GM20000 (cell line): ENCODE measurements at regions not wholly inside any gene's neighbourhood (a gene's known extent, or its start where the extent isn't known, plus 50 kb on each side); places are given as distances from the start of the nearest gene placed in this dataset.
A peak's percentile ranks its signal among the peaks of the same experiment; 100 is the strongest.

Experiments
- DNase-seq: peaks from one replicate; pipeline ENCODE4 v3.0.0; 2012; ENCODE audit warnings: low spot score
- TF ChIP-seq, protein P1 (sequence below): IDR thresholded peaks from 2 replicates; pipeline ENCODE4 v1.5.1; 2012; ENCODE audit warnings: mild to moderate bottlenecking, control low read depth; ENCODE audit errors: extremely low read depth, missing control alignments

DNA sequence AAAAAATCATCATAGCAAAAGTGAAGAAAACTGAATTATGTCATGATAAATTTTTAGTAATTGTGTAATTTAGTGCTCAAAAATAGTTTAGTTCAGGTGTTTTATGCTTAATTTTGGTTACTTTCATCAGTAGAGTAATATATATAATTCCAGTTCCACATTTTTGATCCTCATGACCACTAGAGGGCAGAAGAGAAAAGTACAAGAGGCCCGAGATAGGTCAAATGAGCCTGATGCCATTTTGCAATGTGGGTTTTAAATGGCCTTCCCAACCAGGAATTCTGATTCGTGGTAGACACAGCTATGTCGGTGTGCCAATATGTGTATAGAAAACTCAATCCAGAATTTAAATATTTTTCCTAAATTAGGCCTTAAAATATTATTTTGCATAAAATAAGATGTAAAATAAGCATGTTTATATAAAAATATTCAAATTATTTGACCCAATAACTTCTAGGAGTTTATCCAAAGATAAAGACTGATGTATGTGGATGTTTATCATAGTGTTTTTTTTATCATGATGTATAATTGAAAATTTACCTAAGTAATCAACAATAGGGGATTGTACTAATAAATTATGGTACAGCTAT lies 159.7 kb upstream of the RPS6KA2 start:
- TF ChIP-seq, protein P1, sequence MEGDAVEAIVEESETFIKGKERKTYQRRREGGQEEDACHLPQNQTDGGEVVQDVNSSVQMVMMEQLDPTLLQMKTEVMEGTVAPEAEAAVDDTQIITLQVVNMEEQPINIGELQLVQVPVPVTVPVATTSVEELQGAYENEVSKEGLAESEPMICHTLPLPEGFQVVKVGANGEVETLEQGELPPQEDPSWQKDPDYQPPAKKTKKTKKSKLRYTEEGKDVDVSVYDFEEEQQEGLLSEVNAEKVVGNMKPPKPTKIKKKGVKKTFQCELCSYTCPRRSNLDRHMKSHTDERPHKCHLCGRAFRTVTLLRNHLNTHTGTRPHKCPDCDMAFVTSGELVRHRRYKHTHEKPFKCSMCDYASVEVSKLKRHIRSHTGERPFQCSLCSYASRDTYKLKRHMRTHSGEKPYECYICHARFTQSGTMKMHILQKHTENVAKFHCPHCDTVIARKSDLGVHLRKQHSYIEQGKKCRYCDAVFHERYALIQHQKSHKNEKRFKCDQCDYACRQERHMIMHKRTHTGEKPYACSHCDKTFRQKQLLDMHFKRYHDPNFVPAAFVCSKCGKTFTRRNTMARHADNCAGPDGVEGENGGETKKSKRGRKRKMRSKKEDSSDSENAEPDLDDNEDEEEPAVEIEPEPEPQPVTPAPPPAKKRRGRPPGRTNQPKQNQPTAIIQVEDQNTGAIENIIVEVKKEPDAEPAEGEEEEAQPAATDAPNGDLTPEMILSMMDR, result peak; percentile 45
- DNase-seq, result peak; percentile 73

DNA sequence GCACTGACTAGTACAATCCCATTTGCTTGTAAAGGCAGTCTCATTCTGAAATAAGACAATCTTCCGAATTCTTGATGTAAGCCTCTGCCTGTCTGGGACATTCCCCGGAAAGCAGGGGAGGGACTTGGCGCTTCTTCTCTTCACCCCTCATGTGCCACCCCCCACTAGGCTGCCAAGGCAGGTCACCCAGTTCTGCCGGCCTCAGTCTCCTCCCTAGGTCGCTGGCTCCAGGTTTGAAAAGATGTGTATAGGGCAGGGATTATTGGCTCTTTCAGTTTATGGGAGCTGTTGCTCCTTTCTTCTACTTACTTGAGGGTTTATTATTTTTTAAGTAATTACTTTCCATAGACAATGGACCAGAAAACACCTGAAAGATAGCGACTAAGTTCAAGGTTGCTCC lies 158.1 kb upstream of the RPS6KA2 start:
- DNase-seq, result no peak
- TF ChIP-seq, protein P1, result no peak

DNA sequence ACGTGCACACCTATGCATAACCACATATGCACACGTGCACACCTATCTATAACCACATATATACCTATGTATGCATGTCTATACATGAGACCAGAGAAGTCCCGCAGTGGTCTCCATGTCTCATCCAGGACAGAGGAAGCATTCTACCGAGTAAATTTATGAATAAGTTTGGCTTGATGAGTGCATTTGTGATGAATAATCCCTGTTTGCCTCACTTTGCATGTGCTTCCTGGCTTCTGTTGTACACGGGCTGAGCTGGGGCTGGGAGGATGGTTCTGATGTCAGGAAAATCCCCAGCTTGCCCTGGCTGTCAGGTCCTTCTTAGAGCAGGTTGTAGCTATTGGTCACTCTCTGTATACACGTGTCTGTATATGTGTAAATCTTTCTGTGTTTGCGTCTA lies 157.6 kb upstream of the RPS6KA2 start:
- TF ChIP-seq, protein P1, result no peak
- DNase-seq, result no peak

DNA sequence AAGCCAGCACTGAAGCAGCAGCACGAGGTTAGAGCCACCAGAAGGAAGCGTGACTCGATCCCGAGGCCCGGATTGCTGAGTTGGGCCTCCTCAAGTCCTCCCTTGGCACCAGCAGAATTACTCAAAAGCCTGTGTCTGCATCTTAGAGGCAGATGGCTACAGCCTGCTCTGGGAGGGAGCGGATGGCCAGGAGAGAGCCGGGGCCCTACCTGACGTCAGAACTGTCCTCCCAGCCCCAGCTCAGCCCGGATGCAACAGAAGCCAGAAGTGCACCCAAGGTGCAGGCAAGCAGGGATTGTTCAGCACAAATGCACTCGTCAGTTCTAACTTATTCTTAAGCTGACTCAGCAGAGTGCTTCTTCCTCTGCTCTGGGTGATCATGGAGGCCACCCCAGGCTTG lies 155.5 kb upstream of the RPS6KA2 start:
- DNase-seq, result no peak
- TF ChIP-seq, protein P1, result no peak

DNA sequence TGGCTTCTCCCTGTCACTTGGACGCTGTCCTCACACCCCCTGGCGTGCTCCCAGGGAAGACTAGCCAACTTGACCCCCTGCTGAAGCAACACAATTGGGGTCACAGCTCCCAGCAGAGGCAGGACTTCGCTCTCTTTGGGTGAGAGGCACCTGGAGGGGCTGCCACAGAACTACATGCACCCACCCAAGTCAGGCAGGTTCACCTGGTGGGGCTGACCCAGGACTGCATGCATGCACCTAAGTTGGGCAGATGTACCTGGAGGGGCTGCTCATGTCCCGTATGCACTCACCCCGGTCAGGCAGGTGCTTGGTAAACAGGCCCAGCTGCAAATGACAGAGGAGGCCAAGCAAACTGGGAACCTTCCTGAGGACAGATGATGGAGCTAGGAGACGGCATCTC lies 154.3 kb upstream of the RPS6KA2 start:
- TF ChIP-seq, protein P1, result no peak
- no peak for DNase-seq

DNA sequence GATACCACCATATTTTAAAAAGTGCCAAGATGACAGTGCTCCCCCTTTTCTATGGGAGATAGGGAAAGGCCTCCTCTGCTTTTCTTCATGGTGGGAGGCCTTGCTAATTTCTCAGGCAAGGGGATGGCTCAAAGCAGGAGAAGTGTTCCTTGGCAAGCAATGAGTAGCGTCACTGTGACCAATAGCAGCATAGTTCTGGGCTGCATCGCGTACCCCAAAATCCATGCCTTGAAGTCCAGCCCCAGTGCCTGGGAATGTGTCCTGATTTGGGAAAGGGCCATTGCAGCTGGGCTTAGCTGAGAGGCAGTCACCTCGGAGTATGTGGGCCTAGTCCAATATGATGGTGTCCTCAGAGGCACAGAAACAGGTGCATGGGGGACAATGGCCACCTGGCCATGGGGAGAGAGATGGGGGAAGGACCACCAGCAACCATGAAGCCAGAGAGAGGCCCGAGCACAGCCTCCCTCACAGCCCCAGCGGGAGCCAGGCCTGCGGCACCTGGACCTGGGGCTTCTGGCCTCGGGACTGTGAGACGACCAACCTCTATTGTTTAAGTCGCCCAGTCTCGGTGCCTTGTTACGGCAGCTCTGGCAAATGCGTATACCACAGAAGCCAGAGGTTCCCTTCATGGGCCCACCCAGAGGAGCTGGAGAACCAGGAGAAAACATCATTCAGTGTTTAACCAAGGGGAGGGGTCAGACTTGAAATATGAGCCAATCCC lies 153.1 kb upstream of the RPS6KA2 start:
- TF ChIP-seq, protein P1, result no peak
- DNase-seq, result no peak

DNA sequence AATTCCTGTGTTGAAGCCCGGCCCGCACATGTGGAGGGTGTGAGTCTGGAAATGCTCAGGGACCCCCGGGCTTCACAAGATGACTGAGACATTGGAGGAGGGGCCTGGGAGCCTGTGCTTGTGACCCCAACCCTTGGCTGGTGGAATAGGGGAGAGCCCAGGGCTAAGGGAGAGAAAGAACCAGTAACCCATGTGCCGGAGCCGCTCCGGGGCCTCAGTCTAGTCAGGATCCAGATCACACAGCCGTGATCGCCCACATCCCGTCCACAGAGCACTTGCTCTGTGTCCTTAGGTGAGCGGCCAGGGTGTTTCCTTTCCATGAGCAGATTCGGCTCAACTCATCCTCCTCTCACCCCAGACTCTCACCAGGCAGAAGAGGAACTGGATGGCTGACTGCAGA lies 152.3 kb upstream of the RPS6KA2 start:
- TF ChIP-seq, protein P1, result no peak
- no peak for DNase-seq
